Uterus (tissue), 3 donors: ENCODE measurements at regions not wholly inside any gene's neighbourhood (a gene's known extent, or its start where the extent isn't known, plus 50 kb on each side); places are given as distances from the start of the nearest gene placed in this dataset.

Experiments
- DNase-seq, 2 donors: peaks; one replicate each; pipeline ENCODE4 v3.0.0-alpha.2; 2019 to 2020
- H3K27ac ChIP-seq, 2 donors: fragments of 200-600 bp; sonication (generic); 1 replicate in 1 of 2; 2 replicates in 1 of 2; pipeline ENCODE4 v1.5.1; 2016 to 2018
- H3K27me3 ChIP-seq, 2 donors: fragments of 200-600 bp; sonication (generic); one replicate each; pipeline ENCODE4 v1.5.1; 2018 to 2019; ENCODE audit warnings: control low read depth in 1 of 2
- H3K36me3 ChIP-seq, 2 donors: fragments of 200-600 bp; sonication (generic); one replicate each; pipeline ENCODE4 v1.5.1; 2019; ENCODE audit warnings: control low read depth in 1 of 2
- H3K4me1 ChIP-seq, 2 donors: fragments of 200-600 bp; sonication (generic); one replicate each; pipeline ENCODE4 v1.5.1; 2018 to 2019; ENCODE audit warnings: control low read depth in 1 of 2
- H3K4me3 ChIP-seq, 2 donors: fragments of 200-600 bp; sonication (generic); 1 replicate in 1 of 2; 2 replicates in 1 of 2; pipeline ENCODE4 v1.5.1; 2018 to 2019; ENCODE audit warnings: mild to moderate bottlenecking in 1 of 2
- H3K9me3 ChIP-seq, 2 donors: fragments of 200-600 bp; sonication (generic); one replicate each; pipeline ENCODE4 v1.5.1; 2019; ENCODE audit warnings: control low read depth in 1 of 2
- CTCF ChIP-seq, 4 experiments: fragments of 200-600 bp in 2 of 4; fragments of 450-650 bp in 2 of 4; sonication (generic) in 2 of 4; IDR thresholded peaks; one replicate each; pipeline ENCODE4 v1.5.1; 2016 to 2019; ENCODE audit warnings: antibody characterized with exemption in 4 of 4, mild to moderate bottlenecking in 2 of 4, moderate library complexity in 1 of 4
- POLR2A ChIP-seq, 2 donors: fragments of 450-650 bp; IDR thresholded peaks; one replicate each; pipeline ENCODE4 v1.6.1; 2016; ENCODE audit warnings: antibody characterized with exemption in 2 of 2, mild to moderate bottlenecking in 1 of 2, moderate library complexity in 1 of 2
- intact Hi-C: fragments of 100-400 bp; cut with DNase I; formaldehyde crosslinking; loops from one replicate; pipeline ENCODE4 v1.15.1; 2023; ENCODE audit warnings: low total_unique reads
- donor health status: DM: yes; HTN: yes; CAD: no.

GRCh38 chr2:183984871-183985270, 613.5 kb upstream of the ZNF804A start:
- H3K4me1 ChIP-seq, result no peaks in the 10 kb centered on the region
- TF ChIP-seq CTCF (IDR thresholded peaks at IDR 0.05) (no peak), POLR2A (IDR thresholded peaks at IDR 0.05) (no peak)
- H3K9me3 ChIP-seq, result no peaks in the 10 kb centered on the region
- no peaks in the 10 kb centered on the region for H3K36me3 ChIP-seq
- H3K27ac ChIP-seq, result no peak overlapping the region
- intact Hi-C loops, result no loop called here
- H3K27me3 ChIP-seq, result no peaks in the 10 kb centered on the region
- DNase-seq, result no peak
- no peak overlapping the region for H3K4me3 ChIP-seq

GRCh38 chr2:183991968-183992367, 606.4 kb upstream of the ZNF804A start:
- intact Hi-C loops, result no loop called here
- Histone ChIP-seq H3K36me3 (no peaks in the 10 kb centered on the region), H3K27me3 (no peaks in the 10 kb centered on the region), H3K27ac (no peak overlapping the region), H3K4me3 (no peak overlapping the region), H3K9me3 (no peaks in the 10 kb centered on the region), H3K4me1 (no peaks in the 10 kb centered on the region)
- TF ChIP-seq POLR2A (IDR thresholded peaks at IDR 0.05) (no peak), CTCF (IDR thresholded peaks at IDR 0.05) (no peak)
- no peak for DNase-seq

GRCh38 chr2:183993052-183993451, 605.3 kb upstream of the ZNF804A start:
- intact Hi-C loops, result no loop called here
- Histone ChIP-seq H3K27me3 (no peaks in the 10 kb centered on the region), H3K4me3 (no peak overlapping the region), H3K27ac (no peak overlapping the region), H3K4me1 (no peaks in the 10 kb centered on the region), H3K36me3 (no peaks in the 10 kb centered on the region), H3K9me3 (no peaks in the 10 kb centered on the region)
- TF ChIP-seq CTCF (IDR thresholded peaks at IDR 0.05) (no peak), POLR2A (IDR thresholded peaks at IDR 0.05) (no peak)
- no peak for DNase-seq

GRCh38 chr2:183995632-183996031, 602.7 kb upstream of the ZNF804A start:
- H3K27me3 ChIP-seq, result no peaks in the 10 kb centered on the region
- TF ChIP-seq POLR2A (IDR thresholded peaks at IDR 0.05), result no peak
- no peak for TF ChIP-seq CTCF (IDR thresholded peaks at IDR 0.05)
- DNase-seq, result no peak

GRCh38 chr2:183996825-183997793, 601.2 kb upstream of the ZNF804A start:
- TF ChIP-seq POLR2A (IDR thresholded peaks at IDR 0.05) (no peak), CTCF (IDR thresholded peaks at IDR 0.05) (no peak)
- H3K9me3 ChIP-seq, result no peaks in the 10 kb centered on the region
- intact Hi-C loops, result no loop called here
- H3K27me3 ChIP-seq, result no peaks in the 10 kb centered on the region
- H3K4me1 ChIP-seq, result no peaks in the 10 kb centered on the region
- H3K4me3 ChIP-seq, result no peak overlapping the region
- H3K36me3 ChIP-seq, result no peaks in the 10 kb centered on the region
- no peak overlapping the region for H3K27ac ChIP-seq
- DNase-seq, result no peak

More at GRCh38 chr2:183995632-183996031, 602.7 kb upstream of the ZNF804A start:
- Histone ChIP-seq H3K36me3 (no peaks in the 10 kb centered on the region), H3K27ac (no peak overlapping the region), H3K4me3 (no peak overlapping the region), H3K4me1 (no peaks in the 10 kb centered on the region), H3K9me3 (no peaks in the 10 kb centered on the region)
- intact Hi-C loops, result no loop called here
